Thyroid gland (tissue), 4 donors: ENCODE measurements at regions not wholly inside any gene's neighbourhood (a gene's known extent, or its start where the extent isn't known, plus 50 kb on each side); places are given as distances from the start of the nearest gene placed in this dataset.
"Not testable (repeated sequence)": the region's sequence is repeated elsewhere in the genome, so short reads cannot be mapped to it uniquely, and the experiment has no call there.

Experiments used
- DNase-seq, 2 donors: peaks; one replicate each; pipeline ENCODE4 v3.0.0-alpha.2; 2019
- H3K27ac ChIP-seq, 3 donors: fragments of 200-600 bp; sonication (generic); 1 replicate in 2 of 3; 2 replicates in 1 of 3; pipeline ENCODE4 v1.5.1; 2016 to 2019; ENCODE audit warnings: mild to moderate bottlenecking in 1 of 3, moderate library complexity in 1 of 3
- H3K27me3 ChIP-seq: fragments of 200-600 bp; sonication (generic); one replicate; pipeline ENCODE4 v1.5.1; 2019
- H3K36me3 ChIP-seq, 2 donors: fragments of 200-600 bp; sonication (generic); one replicate each; pipeline ENCODE4 v1.5.1; 2016 to 2019
- H3K4me1 ChIP-seq, 2 donors: fragments of 200-600 bp; sonication (generic); one replicate each; pipeline ENCODE4 v1.5.1; 2017 to 2019
- H3K4me3 ChIP-seq, 3 donors: fragments of 200-600 bp; sonication (generic); replicated peaks in 1 of 3; 1 replicate in 2 of 3; 2 replicates in 1 of 3; pipeline ENCODE4 v1.5.1; 2016; ENCODE audit warnings: mild to moderate bottlenecking in 1 of 3
- H3K9me3 ChIP-seq: fragments of 200-600 bp; sonication (generic); one replicate; pipeline ENCODE4 v1.5.1; 2017
- CTCF ChIP-seq, 6 experiments: fragments of 200-600 bp in 3 of 6; fragments of 450-650 bp in 3 of 6; sonication (generic) in 3 of 6; IDR thresholded peaks; one replicate each; pipeline ENCODE4 v1.5.1; 2016 to 2019; ENCODE audit warnings: antibody characterized with exemption in 6 of 6, mild to moderate bottlenecking in 2 of 6, inconsistent platforms in 1 of 6, moderate library complexity in 1 of 6
- POLR2A ChIP-seq, 2 donors: fragments of 450-650 bp; IDR thresholded peaks; one replicate each; pipeline ENCODE4 v1.6.1; 2017; ENCODE audit warnings: antibody characterized with exemption in 2 of 2, mild to moderate bottlenecking in 2 of 2, moderate library complexity in 1 of 2
- WGBS, 2 donors: methylation state at CpG; one replicate each; pipeline ENCODE4 v1.1.5; 2017; 5-methylcytosine and 5-hydroxymethylcytosine counted together
- intact Hi-C: fragments of 100-400 bp; cut with DNase I; formaldehyde crosslinking; loops from one replicate; pipeline ENCODE4 v1.15.1; 2023

- Histone ChIP-seq H3K9me3 (no peaks in the 10 kb centered on the region), H3K36me3 (no peaks in the 10 kb centered on the region), H3K4me3 (no peak overlapping the region), H3K4me1 (no peaks in the 10 kb centered on the region), H3K27ac (no peak overlapping the region), H3K27me3 (no peaks in the 10 kb centered on the region)
- 46 to 55% methylated on average over 1 of the region's 1 CpG for WGBS, 2 donors
- no peak for DNase-seq
- intact Hi-C loops: no loop called here
- no peak for TF ChIP-seq CTCF (IDR thresholded peaks at IDR 0.05)
- TF ChIP-seq POLR2A (IDR thresholded peaks at IDR 0.05): no peak
These were observed 399.0 kb downstream of the GBA3 start for GRCh38 chr4:23091711-23092110.

GRCh38 chr4:23085249-23085568 is 392.5 kb downstream of the GBA3 start:
- Histone ChIP-seq H3K36me3 (no peaks in the 10 kb centered on the region), H3K27me3 (no peaks in the 10 kb centered on the region), H3K27ac (no peak overlapping the region), H3K4me3 (no peak overlapping the region), H3K4me1 (no peaks in the 10 kb centered on the region), H3K9me3 (no peaks in the 10 kb centered on the region)
- DNase-seq: no peak
- 84 to 88% methylated on average over 2 of the region's 2 CpGs for WGBS, 2 donors
- TF ChIP-seq CTCF (IDR thresholded peaks at IDR 0.05): no peak
- no peak for TF ChIP-seq POLR2A (IDR thresholded peaks at IDR 0.05)
- intact Hi-C loops: no loop called here

- no peaks in the 10 kb centered on the region for H3K36me3 ChIP-seq
- no peak for DNase-seq
- H3K27ac ChIP-seq: no peak overlapping the region
- no peaks in the 10 kb centered on the region for H3K9me3 ChIP-seq
- no peak for TF ChIP-seq CTCF (IDR thresholded peaks at IDR 0.05)
- TF ChIP-seq POLR2A (IDR thresholded peaks at IDR 0.05): no peak
- intact Hi-C loops: no loop called here
- no peak overlapping the region for H3K4me3 ChIP-seq
- no peaks in the 10 kb centered on the region for H3K4me1 ChIP-seq
- H3K27me3 ChIP-seq: no peaks in the 10 kb centered on the region
- WGBS, 2 donors: 88 to 95% methylated on average over 3 of the region's 3 CpGs
These were observed 392.0 kb downstream of the GBA3 start for GRCh38 chr4:23084559-23085248.

- no peak for TF ChIP-seq CTCF (IDR thresholded peaks at IDR 0.05)
- no peak for TF ChIP-seq POLR2A (IDR thresholded peaks at IDR 0.05)
- intact Hi-C loops: no loop called here
- 67 to 85% methylated on average over 2 of the region's 2 CpGs for WGBS, 2 donors
- H3K27me3 ChIP-seq: no peaks in the 10 kb centered on the region
- no peaks in the 10 kb centered on the region for H3K9me3 ChIP-seq
- H3K27ac ChIP-seq: no peak overlapping the region
- H3K4me3 ChIP-seq: no peak overlapping the region
- no peaks in the 10 kb centered on the region for H3K4me1 ChIP-seq
- DNase-seq: no peak
- H3K36me3 ChIP-seq: no peaks in the 10 kb centered on the region
These were observed 390.7 kb downstream of the GBA3 start for GRCh38 chr4:23083391-23083790.

GRCh38 chr4:23080171-23080570 is 387.4 kb downstream of the GBA3 start:
- intact Hi-C loops, H3K4me3 ChIP-seq, H3K36me3 ChIP-seq, DNase-seq, H3K9me3 ChIP-seq, H3K27ac ChIP-seq, H3K27me3 ChIP-seq, H3K4me1 ChIP-seq: not testable (repeated sequence)
- 81 to 83% methylated on average over 2 of the region's 2 CpGs for WGBS, 2 donors
